ENCODE measurements at regions not wholly inside any gene's neighbourhood (a gene's known extent, or its start where the extent isn't known, plus 50 kb on each side); places are given as distances from the start of the nearest gene placed in this dataset.
A peak's percentile ranks its signal among the peaks of the same experiment; 100 is the strongest.

DNA sequence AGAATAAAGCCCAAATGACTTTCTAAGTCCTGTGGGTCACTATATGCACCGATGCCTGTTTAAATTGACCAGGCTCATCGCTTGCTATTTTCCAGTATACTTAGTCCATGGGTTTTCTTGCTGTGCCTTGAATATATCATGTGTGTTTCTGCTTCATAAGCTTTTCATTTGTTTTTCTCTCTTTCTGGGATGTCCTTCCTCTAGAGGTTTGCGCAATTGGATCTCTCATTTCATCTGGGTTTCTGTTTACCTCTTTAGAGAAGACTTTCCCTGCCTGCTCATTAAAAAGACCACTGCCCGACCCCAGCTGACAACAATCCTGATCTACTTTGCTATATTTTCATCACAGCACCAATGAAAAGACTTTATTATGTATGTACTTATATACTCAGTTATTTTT lies 150.9 kb upstream of the CYRIA start:
- Mint-ChIP-seq H3K9me3 (peaks cover 0 to 1% of the 10 kb centered on the region in 2 donors), H3K27me3 (no peaks in the 10 kb centered on the region), H3K27ac (no peak overlapping the region), H3K4me3 (no peak overlapping the region), H3K4me1 (no peaks in the 10 kb centered on the region), H3K36me3 (no peaks in the 10 kb centered on the region)
- DNase-seq: no peak
- no peak for ATAC-seq (replicated peaks)

DNA sequence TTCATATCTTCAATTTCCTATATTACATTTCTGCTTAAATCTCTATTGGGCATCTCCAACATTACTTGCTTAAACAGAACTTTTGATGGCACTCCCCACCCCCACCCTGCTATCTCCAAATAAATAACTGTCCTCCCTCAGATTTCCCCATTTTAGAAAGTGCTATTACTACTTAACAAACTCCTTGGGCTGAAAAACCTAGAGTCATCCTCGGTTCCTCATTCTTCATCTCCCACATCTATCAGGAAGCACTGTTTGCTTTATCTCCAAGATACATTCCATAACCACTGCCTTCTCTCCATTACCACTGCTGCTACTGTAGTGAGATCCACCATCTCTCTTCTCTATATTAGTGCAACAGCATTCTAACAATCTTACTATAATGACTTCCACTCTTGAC lies 150.4 kb upstream of the CYRIA start:
- ATAC-seq (replicated peaks) (no peak), DNase-seq (no peak)

GRCh38 chr2:16813593-16813992 lies 148.0 kb upstream of the CYRIA start:
- Mint-ChIP-seq H3K9me3 (peaks cover 0 to 1% of the 10 kb centered on the region in 2 donors), H3K27ac (no peak overlapping the region), H3K4me3 (no peak overlapping the region), H3K36me3 (no peaks in the 10 kb centered on the region), H3K4me1 (no peaks in the 10 kb centered on the region), H3K27me3 (no peaks in the 10 kb centered on the region)
- ATAC-seq (replicated peaks) (no peak), DNase-seq (no peak)

More for the DNA sequence above, 150.4 kb upstream of the CYRIA start:
- peaks cover 0 to 1% of the 10 kb centered on the region in 2 donors for H3K9me3 Mint-ChIP-seq
- H3K27ac Mint-ChIP-seq: no peak overlapping the region
- no peaks in the 10 kb centered on the region for H3K27me3 Mint-ChIP-seq
- no peaks in the 10 kb centered on the region for H3K36me3 Mint-ChIP-seq
- H3K4me1 Mint-ChIP-seq: no peaks in the 10 kb centered on the region
- H3K4me3 Mint-ChIP-seq: no peak overlapping the region

DNA sequence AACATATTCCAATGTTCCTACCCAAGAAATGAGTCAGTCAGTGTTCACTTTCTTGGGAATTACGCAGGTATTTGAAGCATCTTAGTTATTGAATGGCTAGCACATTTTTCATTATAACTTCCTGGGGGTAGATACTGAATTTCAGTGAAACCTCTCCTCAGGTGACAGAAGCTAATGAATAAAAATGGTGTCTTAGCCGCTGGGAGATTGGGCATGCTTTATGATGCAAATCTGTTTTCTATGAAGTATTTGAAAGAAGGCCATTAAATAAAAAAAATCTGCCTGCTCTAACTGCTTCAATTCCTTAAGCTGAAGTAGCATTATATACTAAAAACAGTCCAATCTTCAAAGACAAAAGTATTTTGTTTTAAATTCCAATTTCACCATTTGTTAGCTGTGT lies 132.8 kb upstream of the CYRIA start:
- Mint-ChIP-seq H3K27me3 (peaks cover 4 to 11% of the 10 kb centered on the region in 2 donors), H3K36me3 (no peaks in the 10 kb centered on the region), H3K27ac (no peak overlapping the region), H3K4me1 (no peaks in the 10 kb centered on the region), H3K4me3 (no peak overlapping the region), H3K9me3 (no peaks in the 10 kb centered on the region)
- DNase-seq (no peak), ATAC-seq (replicated peaks) (no peak)

- no peaks in the 10 kb centered on the region for H3K9me3 Mint-ChIP-seq
- no peaks in the 10 kb centered on the region for H3K4me1 Mint-ChIP-seq
- DNase-seq (no peak), ATAC-seq (replicated peaks) (no peak)
- no peak overlapping the region for H3K27ac Mint-ChIP-seq
- H3K27me3 Mint-ChIP-seq: peaks cover 0 to 9% of the 10 kb centered on the region in 2 donors
- H3K36me3 Mint-ChIP-seq: no peaks in the 10 kb centered on the region
- no peak overlapping the region for H3K4me3 Mint-ChIP-seq
Measured at GRCh38 chr2:16791496-16791895, 125.9 kb upstream of the CYRIA start.

- H3K36me3 Mint-ChIP-seq: no peaks in the 10 kb centered on the region
- H3K9me3 Mint-ChIP-seq: peaks cover 2 to 4% of the 10 kb centered on the region in 2 donors
- ATAC-seq (replicated peaks) (no peak), DNase-seq (no peak)
- H3K27me3 Mint-ChIP-seq: no peaks in the 10 kb centered on the region
- H3K4me3 Mint-ChIP-seq: no peak overlapping the region
- no peak overlapping the region for H3K27ac Mint-ChIP-seq
- no peaks in the 10 kb centered on the region for H3K4me1 Mint-ChIP-seq
Measured at GRCh38 chr2:16785149-16785548, 119.5 kb upstream of the CYRIA start.

DNA sequence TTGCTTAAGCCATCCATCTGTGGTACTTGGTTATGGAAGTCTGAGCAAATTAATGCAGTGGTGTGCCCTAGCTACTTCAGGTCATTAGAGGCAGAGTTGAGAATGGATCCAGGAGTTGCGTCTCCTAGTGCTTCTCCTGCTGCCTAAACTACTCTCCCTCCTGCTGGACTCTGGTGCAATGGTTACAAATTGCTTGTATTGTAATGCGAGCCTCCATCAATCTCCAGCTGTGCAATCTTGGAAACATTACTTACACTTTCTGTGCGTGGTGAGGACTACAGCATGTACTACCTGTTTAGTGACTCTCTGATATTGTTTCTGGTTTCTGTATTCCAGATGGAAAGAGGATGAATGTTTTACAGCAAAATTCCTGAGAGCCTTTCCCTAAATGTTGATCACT lies 119.0 kb upstream of the CYRIA start:
- Mint-ChIP-seq H3K27me3 (no peaks in the 10 kb centered on the region), H3K4me3 (no peak overlapping the region), H3K9me3 (peaks cover 2 to 4% of the 10 kb centered on the region in 2 donors), H3K27ac (no peak overlapping the region), H3K36me3 (no peaks in the 10 kb centered on the region), H3K4me1 (no peaks in the 10 kb centered on the region)
- DNase-seq (no peak), ATAC-seq (replicated peaks) (no peak)

GRCh38 chr2:16777123-16777870 lies 111.7 kb upstream of the CYRIA start:
- ATAC-seq (replicated peaks): no peak
- H3K36me3 Mint-ChIP-seq: no peaks in the 10 kb centered on the region
- DNase-seq: no peak
- no peak overlapping the region for H3K4me3 Mint-ChIP-seq
- peaks cover 13 to 16% of the 10 kb centered on the region in 2 donors for H3K27me3 Mint-ChIP-seq
- peaks cover 0 to 1% of the 10 kb centered on the region in 2 donors for H3K4me1 Mint-ChIP-seq
- no peak overlapping the region for H3K27ac Mint-ChIP-seq
- peaks cover 2 to 4% of the 10 kb centered on the region in 2 donors for H3K9me3 Mint-ChIP-seq

GRCh38 chr2:16775899-16776231 lies 110.2 kb upstream of the CYRIA start:
- Mint-ChIP-seq H3K27me3 (peaks cover 13 to 16% of the 10 kb centered on the region in 2 donors), H3K4me1 (peaks cover 0 to 1% of the 10 kb centered on the region in 2 donors), H3K27ac (no peak overlapping the region), H3K36me3 (no peaks in the 10 kb centered on the region), H3K4me3 (no peak overlapping the region), H3K9me3 (peaks cover 2 to 4% of the 10 kb centered on the region in 2 donors)
- ATAC-seq (replicated peaks) (no peak), DNase-seq (no peak)

GRCh38 chr2:16774980-16775898 lies 109.6 kb upstream of the CYRIA start:
- H3K36me3 Mint-ChIP-seq: no peaks in the 10 kb centered on the region
- peaks cover 0 to 1% of the 10 kb centered on the region in 2 donors for H3K4me1 Mint-ChIP-seq
- DNase-seq (no peak), ATAC-seq (replicated peaks) (no peak)
- H3K4me3 Mint-ChIP-seq: no peak overlapping the region
- peaks cover 0 to under 1% of the 10 kb centered on the region in 2 donors for H3K9me3 Mint-ChIP-seq
- no peak overlapping the region for H3K27ac Mint-ChIP-seq
- peaks cover 16 to 21% of the 10 kb centered on the region in 2 donors for H3K27me3 Mint-ChIP-seq

- no peak overlapping the region for H3K27ac Mint-ChIP-seq
- no peak for DNase-seq
- no peak overlapping the region for H3K4me3 Mint-ChIP-seq
- peaks cover 24 to 31% of the 10 kb centered on the region in 2 donors for H3K27me3 Mint-ChIP-seq
- peaks cover 0 to 1% of the 10 kb centered on the region in 2 donors for H3K4me1 Mint-ChIP-seq
- no peaks in the 10 kb centered on the region for H3K9me3 Mint-ChIP-seq
- no peak for ATAC-seq (replicated peaks)
- no peaks in the 10 kb centered on the region for H3K36me3 Mint-ChIP-seq
Measured at GRCh38 chr2:16774091-16774490, 108.5 kb upstream of the CYRIA start.

GRCh38 chr2:16773080-16773713 lies 107.6 kb upstream of the CYRIA start:
- peaks cover 27 to 34% of the 10 kb centered on the region in 2 donors for H3K27me3 Mint-ChIP-seq
- no peak overlapping the region for H3K27ac Mint-ChIP-seq
- no peaks in the 10 kb centered on the region for H3K9me3 Mint-ChIP-seq
- H3K36me3 Mint-ChIP-seq: no peaks in the 10 kb centered on the region
- peaks cover 0 to 1% of the 10 kb centered on the region in 2 donors for H3K4me1 Mint-ChIP-seq
- H3K4me3 Mint-ChIP-seq: no peak overlapping the region
- peak; percentile 24 for DNase-seq
- peak; percentile 72 to 85 for ATAC-seq (replicated peaks)

DNA sequence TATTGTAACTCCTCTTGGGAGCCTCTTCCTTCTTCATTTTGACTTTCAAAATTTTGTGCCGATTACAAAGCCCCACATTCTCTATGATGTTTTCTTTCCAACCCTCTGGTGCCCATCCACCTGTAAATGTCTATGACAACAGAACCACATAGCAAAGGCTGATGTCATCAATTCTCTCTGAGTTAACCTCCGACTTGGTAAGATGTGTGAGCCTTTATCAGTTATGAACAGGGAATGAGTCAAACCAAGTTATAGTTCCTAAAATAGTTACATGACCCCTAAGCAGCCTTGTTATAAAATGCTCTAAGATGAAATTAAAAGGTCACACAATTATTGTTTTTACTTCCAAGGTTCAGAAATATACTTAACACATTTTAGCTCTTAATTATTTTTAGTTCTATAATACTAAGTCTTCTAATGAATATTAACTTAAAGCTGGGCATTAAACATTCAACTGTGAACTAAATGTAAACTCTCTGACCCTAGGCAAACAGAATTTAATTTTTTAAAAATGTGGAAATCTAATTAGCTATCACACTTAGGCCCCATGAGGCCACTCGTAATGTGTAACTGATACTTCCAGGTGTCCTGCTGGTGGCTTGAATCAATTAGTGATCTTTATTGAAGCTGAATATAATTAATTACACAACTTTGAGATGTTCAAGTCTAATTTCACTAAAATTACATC lies 102.3 kb upstream of the CYRIA start:
- peaks cover 27 to 39% of the 10 kb centered on the region in 2 donors for H3K27me3 Mint-ChIP-seq
- DNase-seq: no peak
- H3K4me3 Mint-ChIP-seq: no peak overlapping the region
- H3K36me3 Mint-ChIP-seq: no peaks in the 10 kb centered on the region
- peaks cover 0 to 4% of the 10 kb centered on the region in 2 donors for H3K9me3 Mint-ChIP-seq
- H3K27ac Mint-ChIP-seq: no peak overlapping the region
- no peak for ATAC-seq (replicated peaks)
- H3K4me1 Mint-ChIP-seq: peaks cover 0 to 6% of the 10 kb centered on the region in 2 donors

DNA sequence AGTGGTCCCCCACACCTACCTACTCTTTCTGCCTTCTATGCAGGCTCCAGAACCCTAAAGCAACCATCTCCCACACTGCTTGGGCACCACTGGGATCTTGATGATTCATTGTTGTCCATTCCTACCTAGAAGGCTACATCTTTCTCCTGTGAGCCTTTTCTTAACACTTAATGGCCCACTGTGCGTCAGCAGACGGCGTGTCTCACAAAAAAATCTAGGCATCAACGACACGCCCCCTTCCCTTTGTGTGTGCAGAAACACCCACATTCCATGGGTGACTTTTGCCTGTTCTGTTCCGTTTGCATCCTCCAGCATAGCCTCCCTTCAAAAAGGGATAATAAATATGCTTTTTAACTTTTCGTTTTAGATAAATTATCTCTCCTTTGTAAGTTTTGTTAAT lies 99.7 kb upstream of the CYRIA start:
- DNase-seq: no peak
- no peak for ATAC-seq (replicated peaks)
- no peak overlapping the region for H3K27ac Mint-ChIP-seq
- H3K27me3 Mint-ChIP-seq: peaks cover 25 to 37% of the 10 kb centered on the region in 2 donors
- H3K36me3 Mint-ChIP-seq: no peaks in the 10 kb centered on the region
- H3K4me3 Mint-ChIP-seq: no peak overlapping the region
- H3K9me3 Mint-ChIP-seq: peaks cover 0 to 4% of the 10 kb centered on the region in 2 donors
- H3K4me1 Mint-ChIP-seq: peaks cover 0 to 6% of the 10 kb centered on the region in 2 donors
